ES-I3 (cell line): ENCODE measurements at regions not wholly inside any gene's neighbourhood (a gene's known extent, or its start where the extent isn't known, plus 50 kb on each side); places are given as distances from the start of the nearest gene placed in this dataset.

ENCODE experiments used
- H3K36me3 ChIP-seq: 2 replicates; pipeline ENCODE4 v1.6.1; 2013; ENCODE audit warnings: mild to moderate bottlenecking, low read length, control low read depth, moderate library complexity; ENCODE audit not compliant: insufficient read depth
- H3K4me1 ChIP-seq: 2 replicates; pipeline ENCODE4 v1.6.1; 2013; ENCODE audit warnings: mild to moderate bottlenecking, control low read depth, low read length; ENCODE audit not compliant: insufficient read depth
- H3K9ac ChIP-seq: 2 replicates; pipeline ENCODE4 v1.6.1; 2013; ENCODE audit warnings: low read depth, mild to moderate bottlenecking, low read length, moderate library complexity
- H3K9me3 ChIP-seq: 2 replicates; pipeline ENCODE4 v1.6.1; 2013; ENCODE audit warnings: mild to moderate bottlenecking, low read length, moderate library complexity; ENCODE audit not compliant: control insufficient read depth, insufficient read depth

GRCh38 chr10:81071087-81071796 is 533.5 kb downstream of the SH2D4B start:
- Histone ChIP-seq H3K4me1 (no peaks in the 10 kb centered on the region), H3K36me3 (no peaks in the 10 kb centered on the region), H3K9ac (no peak overlapping the region), H3K9me3 (no peaks in the 10 kb centered on the region)

- Histone ChIP-seq H3K4me1 (no peaks in the 10 kb centered on the region), H3K9ac (no peak overlapping the region), H3K36me3 (no peaks in the 10 kb centered on the region), H3K9me3 (no peaks in the 10 kb centered on the region)
Observed at GRCh38 chr10:81073155-81073554, 535.5 kb downstream of the SH2D4B start.

GRCh38 chr10:81081887-81082620 is 544.4 kb downstream of the SH2D4B start:
- Histone ChIP-seq H3K9ac (no peak overlapping the region), H3K9me3 (no peaks in the 10 kb centered on the region), H3K36me3 (no peaks in the 10 kb centered on the region), H3K4me1 (no peaks in the 10 kb centered on the region)

- H3K4me1 ChIP-seq = no peaks in the 10 kb centered on the region
- no peaks in the 10 kb centered on the region for H3K36me3 ChIP-seq
- no peak overlapping the region for H3K9ac ChIP-seq
- no peaks in the 10 kb centered on the region for H3K9me3 ChIP-seq
Observed at GRCh38 chr10:81082621-81083376, 545.1 kb downstream of the SH2D4B start.

- H3K9ac ChIP-seq = no peak overlapping the region
- H3K9me3 ChIP-seq = no peaks in the 10 kb centered on the region
- H3K36me3 ChIP-seq = no peaks in the 10 kb centered on the region
- no peaks in the 10 kb centered on the region for H3K4me1 ChIP-seq
Observed at GRCh38 chr10:81093056-81093455, 555.4 kb downstream of the SH2D4B start.

GRCh38 chr10:81095238-81095637 is 557.5 kb downstream of the SH2D4B start:
- Histone ChIP-seq H3K9ac (no peak overlapping the region), H3K4me1 (no peaks in the 10 kb centered on the region), H3K9me3 (no peaks in the 10 kb centered on the region), H3K36me3 (no peaks in the 10 kb centered on the region)

- Histone ChIP-seq H3K36me3 (no peaks in the 10 kb centered on the region), H3K4me1 (no peaks in the 10 kb centered on the region), H3K9me3 (no peaks in the 10 kb centered on the region), H3K9ac (no peak overlapping the region)
Observed at GRCh38 chr10:81096558-81096957, 558.9 kb downstream of the SH2D4B start.

- Histone ChIP-seq H3K4me1 (no peaks in the 10 kb centered on the region), H3K36me3 (no peaks in the 10 kb centered on the region), H3K9me3 (no peaks in the 10 kb centered on the region), H3K9ac (no peak overlapping the region)
Observed at GRCh38 chr10:81101062-81101461, 563.4 kb downstream of the SH2D4B start.

- Histone ChIP-seq H3K4me1 (no peaks in the 10 kb centered on the region), H3K9ac (no peak overlapping the region), H3K9me3 (no peaks in the 10 kb centered on the region)
Observed at GRCh38 chr10:81104494-81104893, 566.8 kb downstream of the SH2D4B start.

GRCh38 chr10:81108516-81109199 is 571.0 kb downstream of the SH2D4B start:
- Histone ChIP-seq H3K36me3 (no peaks in the 10 kb centered on the region), H3K9me3 (no peaks in the 10 kb centered on the region), H3K4me1 (no peaks in the 10 kb centered on the region), H3K9ac (no peak overlapping the region)

More at GRCh38 chr10:81104494-81104893, 566.8 kb downstream of the SH2D4B start:
- no peaks in the 10 kb centered on the region for H3K36me3 ChIP-seq

GRCh38 chr10:81109200-81109752 is 571.6 kb downstream of the SH2D4B start:
- no peaks in the 10 kb centered on the region for H3K9me3 ChIP-seq
- H3K9ac ChIP-seq = no peak overlapping the region
- H3K4me1 ChIP-seq = no peaks in the 10 kb centered on the region
- H3K36me3 ChIP-seq = no peaks in the 10 kb centered on the region

- Histone ChIP-seq H3K4me1 (0 out of 2 replicates have a peak, but pooled peaks cover 4% of the 10 kb centered on the region), H3K9ac (no peak overlapping the region), H3K36me3 (no peaks in the 10 kb centered on the region), H3K9me3 (no peaks in the 10 kb centered on the region)
Observed at GRCh38 chr10:81116201-81116600, 578.5 kb downstream of the SH2D4B start.

GRCh38 chr10:81116990-81117389 is 579.3 kb downstream of the SH2D4B start:
- no peak overlapping the region for H3K9ac ChIP-seq

GRCh38 chr10:81127931-81128330 is 590.2 kb downstream of the SH2D4B start:
- H3K4me1 ChIP-seq = no peaks in the 10 kb centered on the region
- no peak overlapping the region for H3K9ac ChIP-seq
- H3K36me3 ChIP-seq = no peaks in the 10 kb centered on the region
- no peaks in the 10 kb centered on the region for H3K9me3 ChIP-seq

More at GRCh38 chr10:81116990-81117389, 579.3 kb downstream of the SH2D4B start:
- H3K9me3 ChIP-seq = no peaks in the 10 kb centered on the region
- 0 out of 2 replicates have a peak, but pooled peaks cover 4% of the 10 kb centered on the region for H3K4me1 ChIP-seq
- no peaks in the 10 kb centered on the region for H3K36me3 ChIP-seq
